ELF-1 (cell line): ENCODE measurements at regions not wholly inside any gene's neighbourhood (a gene's known extent, or its start where the extent isn't known, plus 50 kb on each side); places are given as distances from the start of the nearest gene placed in this dataset.

Experiments used
- DNase-seq: peaks from one replicate; pipeline ENCODE4 v3.0.0-alpha.2; 2016; ENCODE audit warnings: low read depth, low spot score

DNA sequence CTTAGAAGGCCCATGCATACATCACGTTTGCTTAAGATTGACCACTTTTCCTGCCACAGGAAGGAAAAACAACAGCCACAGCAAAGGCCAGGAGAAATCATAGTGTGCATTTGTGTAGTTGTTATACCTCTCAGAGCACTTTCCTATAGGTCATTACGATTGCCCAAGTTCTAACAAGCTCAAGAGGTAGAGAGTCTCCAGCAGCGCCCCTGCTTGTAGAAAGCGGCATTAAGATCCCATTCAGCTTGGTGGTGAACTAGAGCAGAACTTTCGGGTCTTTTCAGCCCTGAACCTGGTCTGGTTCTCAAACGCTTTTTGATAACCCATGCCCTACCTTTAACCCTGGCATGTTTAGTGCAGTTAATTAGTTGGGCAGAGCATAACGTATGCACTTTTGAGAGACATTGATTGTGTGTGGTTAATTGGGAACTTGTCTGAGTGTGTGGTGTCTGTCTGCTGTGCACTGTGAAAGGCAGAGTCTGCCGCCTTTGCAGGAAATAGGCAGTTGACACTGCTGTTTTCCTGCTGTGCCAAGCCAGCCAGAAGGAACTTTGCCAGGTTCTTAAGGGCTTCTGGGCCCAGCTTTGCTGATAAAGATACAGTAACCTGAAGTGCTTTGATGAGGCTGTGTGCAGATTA is 109.9 kb upstream of the CLMP start:
- DNase-seq, result no peak

DNA sequence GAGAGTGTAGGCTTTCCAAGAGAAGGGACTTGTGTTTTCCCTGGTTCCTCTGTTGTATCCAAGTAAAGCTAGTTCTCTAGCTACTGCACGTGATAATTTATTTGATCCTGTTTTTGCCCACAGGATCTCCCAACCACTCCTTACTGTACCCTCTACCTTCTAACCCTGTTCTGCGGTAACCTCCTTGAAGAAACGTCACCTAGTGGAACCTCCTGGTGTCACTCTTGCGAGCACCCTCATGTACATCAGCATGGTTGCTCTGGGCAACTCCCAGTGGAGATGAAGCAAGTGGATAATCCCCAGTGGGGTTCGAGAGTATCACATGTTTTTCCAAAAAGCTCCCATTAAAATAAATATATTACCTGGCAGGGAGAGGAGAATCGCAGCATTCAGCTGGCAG is 108.9 kb upstream of the CLMP start:
- no peak for DNase-seq

DNA sequence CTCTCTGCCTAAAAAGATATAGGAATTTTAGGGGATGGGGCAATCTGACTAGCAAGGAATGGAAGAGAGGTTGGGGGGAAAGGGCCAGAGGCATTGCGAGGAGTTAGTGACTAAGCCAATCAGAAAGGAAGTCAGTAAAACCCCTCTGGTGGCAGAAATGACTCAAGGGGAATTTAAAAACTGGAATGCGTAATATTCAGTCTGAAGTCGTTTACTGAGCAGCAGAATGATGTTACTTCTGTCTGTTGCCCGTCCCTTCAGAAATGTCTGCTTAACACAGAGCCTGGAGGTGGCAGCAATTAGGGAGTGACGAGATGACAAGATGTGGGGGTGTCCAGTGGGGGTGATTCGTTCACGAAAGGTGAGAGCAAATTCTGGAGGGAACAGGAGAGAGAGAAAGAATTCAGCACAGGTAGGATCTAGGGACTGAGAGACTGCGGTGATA is 107.7 kb upstream of the CLMP start:
- no peak for DNase-seq

DNA sequence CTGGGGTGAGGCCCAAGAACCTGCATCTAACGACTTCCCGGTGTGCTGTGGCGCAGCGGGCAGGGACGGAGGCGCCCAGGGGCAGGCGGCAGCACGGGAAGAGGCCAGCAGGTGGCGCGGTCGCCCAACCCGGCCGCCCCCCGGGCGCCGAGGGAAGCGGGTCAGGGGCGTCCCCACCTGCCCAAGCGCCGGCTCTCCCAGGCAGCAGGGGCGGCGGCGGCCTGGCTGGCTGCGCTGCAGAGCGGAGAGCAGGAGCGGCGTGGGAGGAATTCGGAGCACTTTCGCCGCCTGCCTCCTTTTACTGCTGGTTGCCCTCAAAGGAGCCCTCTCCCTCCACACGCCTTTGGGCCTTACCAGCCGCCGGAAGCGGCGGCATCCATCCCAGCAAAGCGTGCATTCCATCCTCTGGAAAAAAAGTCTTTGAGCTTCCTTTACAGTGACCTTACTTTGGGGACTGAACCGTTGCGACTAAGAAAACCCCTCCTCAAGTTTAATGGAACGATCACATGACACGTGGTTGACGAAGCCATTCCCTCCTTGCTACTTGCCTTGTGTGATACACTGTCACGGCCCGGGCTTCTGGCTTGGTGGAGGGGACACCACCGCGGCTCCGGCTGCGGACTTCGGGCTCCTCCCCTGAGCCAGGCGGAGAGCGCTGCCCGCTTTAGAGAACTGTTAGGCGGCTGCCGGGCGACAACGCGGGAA is 106.8 kb upstream of the CLMP start:
- peak; percentile 93 for DNase-seq

DNA sequence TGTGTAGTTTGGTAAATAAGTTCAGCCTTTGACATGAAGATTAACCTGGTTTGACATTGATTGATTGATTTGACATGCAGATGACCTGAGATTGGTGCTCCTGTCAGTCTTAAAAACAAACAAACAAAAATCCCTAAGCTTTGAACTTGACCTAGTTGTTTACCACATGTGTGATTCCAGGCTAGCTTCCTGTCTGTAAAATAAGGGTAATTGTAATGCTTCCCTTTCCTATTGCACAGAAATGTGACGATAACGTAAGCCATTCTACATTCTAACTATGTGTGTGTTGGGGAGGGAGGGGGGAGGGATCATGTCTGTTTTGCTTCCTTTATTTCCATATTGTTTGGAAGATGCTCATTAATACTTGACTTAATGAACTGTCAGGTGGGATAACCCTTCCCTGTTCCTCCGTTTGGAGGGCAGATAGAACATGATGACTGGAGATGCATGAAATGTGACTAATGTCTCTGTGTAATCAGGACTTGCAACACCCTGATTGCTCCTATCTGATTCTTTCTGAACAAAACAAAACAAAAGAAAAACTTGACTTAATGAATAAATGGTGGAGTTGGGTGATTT is 106.1 kb upstream of the CLMP start:
- no peak for DNase-seq

DNA sequence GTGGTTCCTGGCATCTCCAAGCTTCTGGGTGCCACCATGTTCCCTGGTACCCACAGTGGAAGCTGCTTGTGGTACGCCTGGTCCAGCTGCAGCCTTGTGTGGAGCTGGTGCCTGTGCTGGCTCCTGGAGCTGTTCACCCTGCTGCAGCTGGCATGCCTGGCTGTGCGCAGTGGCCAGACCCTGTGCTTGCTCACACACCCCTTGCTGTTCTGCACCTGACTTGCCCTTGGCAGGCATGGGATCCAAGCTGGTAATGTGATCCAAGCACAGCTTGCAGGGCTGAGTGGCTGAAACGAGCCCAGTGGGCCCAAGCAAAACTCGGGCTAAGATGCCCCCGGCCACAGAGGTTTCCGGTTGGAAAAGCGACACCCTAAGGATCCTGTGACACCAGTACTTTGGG is 104.7 kb upstream of the CLMP start:
- DNase-seq, result no peak

DNA sequence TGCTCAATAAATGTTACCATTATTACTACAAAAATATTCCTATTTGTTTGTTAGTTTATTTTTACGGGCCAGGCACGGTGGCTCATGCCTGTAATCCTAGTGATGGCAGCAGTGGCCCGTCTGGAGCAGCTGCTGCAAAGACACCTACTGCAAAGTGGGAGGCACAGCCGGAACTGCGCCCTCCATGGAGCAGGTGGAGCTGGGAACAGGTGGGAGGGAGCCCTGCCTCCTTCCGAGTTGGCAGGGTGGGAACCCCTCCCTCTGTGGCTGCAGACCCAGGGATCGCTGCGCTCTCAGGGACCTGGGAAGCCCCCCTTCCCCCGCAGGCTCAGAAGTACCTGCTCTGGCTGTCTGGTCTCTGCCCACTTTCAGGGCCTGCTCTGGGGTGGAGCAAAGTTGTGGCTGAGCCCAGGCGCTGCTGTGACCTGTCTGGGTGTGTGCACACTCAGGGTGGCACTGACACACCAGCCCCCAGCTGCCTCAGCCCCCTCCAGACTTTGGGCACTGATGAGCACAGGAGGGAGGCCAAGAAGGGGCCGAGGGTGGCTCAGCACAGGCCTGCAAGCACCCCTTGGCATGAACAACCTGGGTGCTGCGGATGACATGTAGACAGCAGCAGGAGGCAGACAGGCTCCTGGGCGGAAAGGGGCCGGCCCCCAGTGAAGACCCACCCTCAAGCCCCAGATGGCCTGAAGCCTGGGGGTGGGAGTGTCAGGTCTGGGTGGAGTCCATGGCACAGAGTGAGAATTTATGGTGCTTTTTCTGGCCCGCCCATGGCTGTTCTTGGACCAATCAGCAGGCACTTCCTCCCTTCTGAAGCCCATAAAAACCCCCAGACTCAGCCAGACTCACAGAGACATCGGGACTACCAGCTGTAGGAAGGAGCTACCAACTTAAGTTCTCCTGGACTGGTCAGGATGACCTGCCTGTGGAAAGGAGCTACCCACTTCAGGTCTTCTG is 103.7 kb upstream of the CLMP start:
- DNase-seq, result no peak

DNA sequence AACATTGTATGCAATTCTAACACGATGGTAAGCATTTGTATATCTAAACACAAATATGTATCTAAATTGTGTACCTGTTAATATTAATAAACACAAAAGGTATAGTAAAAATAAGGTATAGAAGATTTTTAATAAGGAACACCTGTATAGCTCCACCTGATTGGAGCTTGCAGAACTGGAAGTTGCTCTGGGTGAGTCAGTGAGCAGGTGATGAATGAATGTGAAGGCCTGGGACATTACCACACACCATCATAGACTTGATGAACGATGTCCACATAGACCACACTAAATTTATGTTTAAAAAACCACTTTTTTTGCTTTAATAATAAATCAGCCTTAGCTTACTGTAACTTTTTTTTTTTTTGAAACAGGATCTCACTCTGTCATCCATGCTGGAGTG is 97.6 kb upstream of the CLMP start:
- no peak for DNase-seq

DNA sequence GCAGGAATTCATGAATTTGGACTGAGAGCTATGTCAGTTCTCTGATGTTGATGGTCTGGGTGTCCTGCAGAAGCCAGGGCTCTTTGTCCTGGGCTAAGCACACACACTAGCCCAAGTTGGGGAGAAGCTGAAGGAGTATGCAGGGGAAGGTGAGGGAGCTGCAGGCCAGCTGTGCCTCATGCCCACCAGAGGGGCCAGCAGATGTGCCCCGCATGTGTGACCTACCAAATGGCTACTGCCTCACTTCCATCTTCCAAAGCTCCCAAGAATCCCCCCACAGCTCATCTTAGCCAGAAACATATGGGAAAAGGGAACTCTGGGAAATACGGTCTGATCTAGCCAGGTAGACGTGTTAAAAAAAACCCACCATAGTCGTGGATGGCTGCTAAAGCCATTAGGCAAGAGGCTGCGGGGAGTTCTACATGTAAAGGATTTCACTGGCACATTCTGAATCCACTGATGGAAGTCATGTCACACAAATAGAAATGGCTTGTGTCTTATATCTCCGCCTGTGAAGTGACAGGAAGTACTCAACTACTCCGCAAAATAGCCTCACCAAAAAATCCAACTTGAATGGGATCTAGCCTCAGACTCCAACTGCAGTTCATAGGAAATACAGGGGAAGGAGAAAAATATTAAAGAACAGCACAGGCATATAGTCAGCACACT is 96.3 kb upstream of the CLMP start:
- DNase-seq, result no peak

DNA sequence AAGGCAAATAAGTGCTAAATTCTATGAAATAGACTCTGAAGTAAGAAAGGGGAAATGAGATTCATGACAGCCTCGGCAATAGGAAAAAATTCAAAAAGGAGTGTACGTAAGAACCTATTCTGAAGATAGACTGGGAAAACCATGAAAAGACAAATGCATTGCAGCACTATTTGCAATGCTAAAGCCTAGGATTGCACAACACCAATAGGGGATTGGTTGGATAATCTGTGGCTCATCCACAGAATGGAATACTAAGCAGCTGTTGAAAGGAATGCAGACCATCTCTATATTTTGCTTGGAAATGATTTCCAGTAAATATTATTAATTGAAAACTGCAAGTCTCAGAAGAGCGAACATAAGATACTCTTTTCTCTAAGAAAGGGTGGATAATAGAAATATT is 91.7 kb upstream of the CLMP start:
- DNase-seq, result no peak

DNA sequence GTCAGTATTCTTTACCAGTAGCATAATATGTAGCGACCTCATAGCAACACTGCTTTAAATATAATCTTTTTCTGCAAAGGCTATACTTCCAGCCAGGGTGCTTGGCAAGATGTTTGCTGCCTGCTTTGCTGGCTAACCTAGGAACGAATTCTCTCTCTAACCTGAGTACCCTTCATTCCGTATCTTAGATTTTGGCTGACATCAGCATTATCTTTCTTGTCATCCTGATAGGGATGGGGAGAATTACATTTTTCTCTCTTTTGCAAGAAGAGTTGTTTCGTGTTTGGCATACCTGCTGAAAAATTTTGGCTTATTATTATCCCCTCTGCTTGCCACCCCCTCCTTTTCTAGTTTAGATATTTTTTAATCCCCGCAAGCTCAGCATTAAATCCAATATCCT is 91.2 kb upstream of the CLMP start:
- no peak for DNase-seq

DNA sequence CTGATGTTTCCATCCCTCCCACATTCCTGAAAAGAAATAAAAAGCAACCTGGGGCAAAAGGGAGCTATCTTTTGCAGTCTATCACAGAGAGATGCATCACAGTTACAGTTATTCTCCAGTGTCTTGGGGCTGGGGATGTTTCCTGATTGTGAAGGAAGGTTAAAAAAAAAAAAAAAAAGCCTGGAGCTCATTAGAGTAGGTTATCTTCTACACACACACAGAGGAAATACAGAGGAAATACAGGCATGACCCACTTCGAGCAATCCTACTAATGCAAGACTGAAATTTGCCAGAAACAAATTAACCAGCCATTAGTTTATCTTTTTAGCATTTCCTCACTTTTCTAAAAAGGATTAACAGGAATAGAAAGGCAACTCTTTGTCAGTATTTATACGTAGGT is 89.4 kb upstream of the CLMP start:
- no peak for DNase-seq

DNA sequence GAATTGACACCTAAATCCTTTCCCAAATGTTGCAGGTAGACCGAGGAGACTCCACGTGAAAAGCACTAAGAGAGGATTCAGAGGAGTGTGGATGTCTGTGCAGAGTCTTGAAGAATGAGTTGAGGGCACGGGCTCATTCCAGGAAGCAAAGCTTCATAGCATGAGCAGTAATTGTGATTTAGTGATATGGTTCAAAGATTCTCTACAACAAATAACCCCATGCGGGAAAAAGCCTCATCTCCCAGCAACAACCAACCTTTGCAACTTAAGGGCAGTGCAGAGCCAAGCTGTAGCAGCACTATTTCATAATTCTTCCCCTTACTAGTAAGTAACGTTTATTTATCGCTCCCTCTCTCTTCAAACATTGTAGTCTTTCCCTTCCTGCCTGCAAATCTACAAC is 87.5 kb upstream of the CLMP start:
- DNase-seq, result no peak

DNA sequence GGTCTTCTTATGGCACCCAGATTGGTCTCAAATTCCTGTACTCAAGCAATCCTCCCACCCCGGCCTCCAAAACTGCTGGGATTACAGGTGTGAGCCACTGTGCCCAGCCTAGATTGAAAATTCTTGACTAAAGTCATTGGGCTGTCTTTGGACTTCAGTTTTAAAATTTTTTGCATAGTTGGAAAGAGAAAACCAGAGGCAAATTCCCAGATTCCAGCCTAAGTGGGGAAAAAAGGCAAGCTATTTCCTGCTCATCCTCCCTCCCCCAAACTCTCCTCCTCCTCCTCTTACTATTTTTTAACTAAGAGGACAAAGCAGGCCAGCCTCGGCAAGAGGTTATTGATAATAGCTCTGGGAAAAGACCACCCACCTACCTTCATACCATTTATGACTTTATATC is 78.6 kb upstream of the CLMP start:
- DNase-seq, result no peak

DNA sequence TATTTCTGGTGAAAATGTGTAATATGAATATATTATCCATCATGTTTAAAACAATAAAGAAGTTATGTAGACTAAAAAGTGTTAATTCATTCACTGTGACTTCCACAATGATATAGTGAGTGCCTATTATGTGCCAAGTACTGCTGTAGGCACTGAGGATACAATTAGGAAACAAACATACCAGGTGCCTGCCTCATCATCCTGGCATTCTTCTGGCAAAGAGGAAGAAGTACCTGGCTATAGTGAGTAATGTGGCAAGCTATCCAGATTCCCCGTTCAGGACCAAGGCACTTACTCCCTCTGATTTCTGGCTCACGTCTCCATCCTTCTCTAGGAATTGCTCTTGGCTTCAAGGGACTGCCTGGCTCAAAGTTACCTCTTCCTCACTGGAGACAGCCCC is 77.5 kb upstream of the CLMP start:
- DNase-seq, result no peak

DNA sequence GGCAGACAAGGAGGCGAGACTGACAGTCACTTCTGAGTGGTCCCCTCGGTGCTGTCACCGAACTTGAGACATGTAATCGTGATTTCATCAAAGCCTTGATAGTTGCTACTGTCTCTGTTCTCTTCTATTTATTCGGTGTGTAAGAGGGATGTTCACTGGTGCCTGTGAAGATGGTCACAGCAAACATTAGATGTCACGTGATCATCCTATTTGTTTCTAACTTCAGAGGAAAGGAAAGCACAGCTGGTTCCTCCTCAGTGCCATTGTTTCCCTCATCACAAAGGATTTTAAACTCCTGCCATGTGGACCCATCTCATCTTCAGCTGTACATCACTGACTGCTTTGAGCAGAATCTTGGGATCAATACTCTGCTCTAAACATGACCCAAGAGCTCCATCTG is 73.1 kb upstream of the CLMP start:
- DNase-seq, result no peak

DNA sequence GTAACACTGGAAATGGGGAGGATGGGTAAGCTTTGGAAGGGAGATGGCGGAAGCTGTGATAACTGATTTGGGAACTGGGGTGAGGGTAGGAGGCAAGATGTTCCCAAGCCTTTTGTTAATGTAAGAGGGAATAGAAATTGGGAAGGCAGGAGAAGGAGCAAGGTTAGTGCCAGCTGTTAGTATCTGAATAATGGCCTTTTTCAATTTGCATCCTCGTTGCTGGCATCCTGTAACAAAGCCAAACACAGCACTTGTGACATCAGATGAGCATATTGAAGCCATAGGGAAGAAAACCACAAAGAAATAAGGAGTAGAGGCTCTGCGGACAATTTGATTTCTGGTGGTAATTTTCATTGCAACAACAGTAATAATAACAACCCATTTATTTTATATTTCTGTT is 70.9 kb upstream of the CLMP start:
- no peak for DNase-seq

DNA sequence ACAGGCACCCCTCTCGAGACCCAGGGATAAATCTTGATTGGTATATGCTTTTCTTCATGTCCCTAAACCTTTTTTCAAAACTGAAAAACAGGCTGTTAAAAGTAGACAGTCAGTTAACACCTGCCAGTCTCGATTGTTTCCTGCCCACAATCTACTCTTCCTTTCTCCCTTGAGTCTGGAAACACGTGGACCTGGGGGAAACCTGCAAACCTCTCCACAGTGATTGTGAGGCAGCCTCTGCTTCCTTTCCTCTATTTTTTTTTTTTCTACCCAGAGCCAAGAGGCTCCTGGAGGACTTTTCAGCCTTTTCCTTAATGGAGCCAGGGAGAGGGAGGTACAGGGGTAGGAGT is 69.4 kb upstream of the CLMP start:
- no peak for DNase-seq

DNA sequence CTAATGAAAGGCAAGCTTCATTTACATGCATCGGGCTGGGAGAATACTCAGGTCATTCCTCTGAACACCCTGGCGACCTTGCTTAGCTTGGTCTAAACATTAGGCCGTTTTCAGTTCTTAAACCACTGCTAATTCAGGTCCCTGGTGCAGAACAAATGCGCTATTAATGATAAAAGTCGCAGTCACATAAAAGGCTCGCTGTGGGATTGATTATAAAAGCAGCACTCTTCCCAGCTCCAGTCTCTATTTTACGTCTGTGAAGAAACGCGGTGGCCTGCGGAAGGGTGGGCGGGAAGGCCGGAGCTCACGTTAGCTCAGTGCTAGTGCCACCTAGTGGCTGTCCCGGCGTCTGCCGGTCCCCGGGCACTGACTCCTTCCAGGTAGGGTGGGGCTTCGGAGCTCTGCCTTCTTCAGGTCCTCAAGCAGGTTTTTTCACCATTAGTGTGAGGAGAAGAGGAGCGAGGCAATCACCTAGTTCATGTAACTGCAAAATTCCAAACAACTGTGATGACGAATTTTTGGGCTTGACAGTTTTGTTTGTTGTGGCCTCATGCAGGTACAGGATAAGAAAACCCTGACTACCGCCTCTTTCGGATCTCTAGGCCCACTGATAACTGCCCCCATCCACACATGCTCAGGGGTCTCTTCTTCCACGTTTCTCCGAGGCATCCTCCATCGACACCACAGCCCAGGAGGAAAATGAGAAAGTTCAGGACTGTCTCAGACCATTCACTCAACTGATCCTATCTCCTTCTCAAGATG is 66.5 kb upstream of the CLMP start:
- peak; percentile 94 for DNase-seq

DNA sequence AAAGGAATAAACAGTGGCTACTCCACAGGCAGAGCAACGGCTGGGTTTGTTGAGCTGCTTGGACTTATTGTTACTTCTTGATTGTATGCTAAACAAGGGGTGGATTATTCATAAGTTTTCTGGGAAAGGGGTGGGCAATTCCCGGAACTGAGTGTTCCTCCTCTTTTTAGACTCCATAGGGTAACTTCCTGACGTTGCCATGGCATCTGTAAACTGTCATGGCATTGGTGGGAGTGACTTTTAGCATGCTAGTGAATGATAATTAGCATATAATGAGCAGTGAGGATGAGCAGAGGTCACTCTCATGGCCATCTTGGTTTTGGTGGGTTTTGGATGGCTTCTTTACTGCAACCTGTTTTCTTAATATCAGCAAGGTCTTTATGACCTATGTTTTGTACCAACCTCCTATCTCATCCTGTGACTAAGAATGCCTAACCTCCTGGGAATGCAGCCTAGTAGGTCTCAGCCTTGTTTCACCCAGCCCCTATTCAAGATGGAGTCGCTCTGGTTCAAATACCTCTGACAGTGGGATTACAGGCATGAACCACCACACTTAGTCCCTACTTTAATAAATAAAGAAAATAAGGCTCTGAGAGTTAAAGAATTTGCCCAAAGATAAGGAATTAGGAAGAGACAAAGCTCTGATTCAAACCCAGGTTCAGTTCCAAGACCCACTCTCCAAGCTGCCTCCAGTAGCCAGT is 65.6 kb upstream of the CLMP start:
- no peak for DNase-seq
